AG04450 (cell line): ENCODE measurements at regions not wholly inside any gene's neighbourhood (a gene's known extent, or its start where the extent isn't known, plus 50 kb on each side); places are given as distances from the start of the nearest gene placed in this dataset.

Experiments used
- CTCF ChIA-PET: fragments of 300-600, 350-600 bp; formaldehyde crosslinking; extraction: SDS; loops from one replicate; lab custom pipeline; 2022; ENCODE audit warnings: antibody characterized with exemption, inconsistent platforms; lab: Charles Lee
- POLR2A ChIA-PET: fragments of 350-600 bp; formaldehyde crosslinking; extraction: SDS; loops from one replicate; lab custom pipeline; 2021; ENCODE audit warnings: antibody characterized with exemption, inconsistent platforms; lab: Yijun Ruan, JAX
- DNase-seq: peaks from one replicate; pipeline ENCODE4 v3.0.0-alpha.2; 2011; ENCODE audit warnings: low read depth, low spot score
- H3K27ac ChIP-seq: one replicate; pipeline ENCODE4 v1.5.1; 2012; ENCODE audit warnings: low read depth, low read length, control low read depth
- H3K27me3 ChIP-seq: one replicate; pipeline ENCODE4 v1.6.0; 2012; ENCODE audit warnings: low read length; ENCODE audit not compliant: control insufficient read depth, insufficient read depth
- H3K4me3 ChIP-seq: 2 replicates; pipeline ENCODE4 v1.5.1; 2011; ENCODE audit warnings: mild to moderate bottlenecking, low read depth, low read length, control low read depth
- H3K9me3 ChIP-seq: 2 replicates; pipeline ENCODE4 v1.5.1; 2012; ENCODE audit warnings: low read length; ENCODE audit not compliant: control insufficient read depth, insufficient read depth
- TF ChIP-seq, protein P1 (sequence below): IDR thresholded peaks from 2 replicates; pipeline ENCODE4 v1.5.1; 2011; ENCODE audit warnings: low read depth, low read length, control low read depth, inconsistent platforms

DNA sequence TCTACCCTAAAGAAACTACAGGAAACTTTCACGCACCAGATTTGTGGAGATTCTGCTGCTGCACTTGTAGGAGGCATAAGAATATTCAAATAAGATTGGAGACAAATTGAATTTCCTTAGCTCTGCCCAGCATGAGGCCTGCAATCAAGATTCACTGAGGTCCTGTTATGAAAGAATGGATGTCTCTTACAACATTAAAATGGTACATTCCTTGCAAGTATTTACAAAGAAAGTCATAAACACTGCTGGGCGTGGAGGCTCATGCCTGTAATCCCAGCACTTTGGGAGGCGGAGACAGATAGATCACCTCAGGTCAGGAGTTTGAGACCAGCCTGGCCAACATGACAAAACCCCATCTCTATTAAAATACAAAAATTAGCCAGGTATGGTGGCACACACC is 74.0 kb upstream of the MAP3K4 start:
- no peak overlapping the region for H3K4me3 ChIP-seq
- ChIA-PET CTCF (no interaction called here), POLR2A (no interaction called here)
- no peaks in the 10 kb centered on the region for H3K27me3 ChIP-seq
- no peak overlapping the region for H3K27ac ChIP-seq
- H3K9me3 ChIP-seq: no peaks in the 10 kb centered on the region
- no peak for DNase-seq
- TF ChIP-seq, protein P1, sequence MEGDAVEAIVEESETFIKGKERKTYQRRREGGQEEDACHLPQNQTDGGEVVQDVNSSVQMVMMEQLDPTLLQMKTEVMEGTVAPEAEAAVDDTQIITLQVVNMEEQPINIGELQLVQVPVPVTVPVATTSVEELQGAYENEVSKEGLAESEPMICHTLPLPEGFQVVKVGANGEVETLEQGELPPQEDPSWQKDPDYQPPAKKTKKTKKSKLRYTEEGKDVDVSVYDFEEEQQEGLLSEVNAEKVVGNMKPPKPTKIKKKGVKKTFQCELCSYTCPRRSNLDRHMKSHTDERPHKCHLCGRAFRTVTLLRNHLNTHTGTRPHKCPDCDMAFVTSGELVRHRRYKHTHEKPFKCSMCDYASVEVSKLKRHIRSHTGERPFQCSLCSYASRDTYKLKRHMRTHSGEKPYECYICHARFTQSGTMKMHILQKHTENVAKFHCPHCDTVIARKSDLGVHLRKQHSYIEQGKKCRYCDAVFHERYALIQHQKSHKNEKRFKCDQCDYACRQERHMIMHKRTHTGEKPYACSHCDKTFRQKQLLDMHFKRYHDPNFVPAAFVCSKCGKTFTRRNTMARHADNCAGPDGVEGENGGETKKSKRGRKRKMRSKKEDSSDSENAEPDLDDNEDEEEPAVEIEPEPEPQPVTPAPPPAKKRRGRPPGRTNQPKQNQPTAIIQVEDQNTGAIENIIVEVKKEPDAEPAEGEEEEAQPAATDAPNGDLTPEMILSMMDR: no peak

DNA sequence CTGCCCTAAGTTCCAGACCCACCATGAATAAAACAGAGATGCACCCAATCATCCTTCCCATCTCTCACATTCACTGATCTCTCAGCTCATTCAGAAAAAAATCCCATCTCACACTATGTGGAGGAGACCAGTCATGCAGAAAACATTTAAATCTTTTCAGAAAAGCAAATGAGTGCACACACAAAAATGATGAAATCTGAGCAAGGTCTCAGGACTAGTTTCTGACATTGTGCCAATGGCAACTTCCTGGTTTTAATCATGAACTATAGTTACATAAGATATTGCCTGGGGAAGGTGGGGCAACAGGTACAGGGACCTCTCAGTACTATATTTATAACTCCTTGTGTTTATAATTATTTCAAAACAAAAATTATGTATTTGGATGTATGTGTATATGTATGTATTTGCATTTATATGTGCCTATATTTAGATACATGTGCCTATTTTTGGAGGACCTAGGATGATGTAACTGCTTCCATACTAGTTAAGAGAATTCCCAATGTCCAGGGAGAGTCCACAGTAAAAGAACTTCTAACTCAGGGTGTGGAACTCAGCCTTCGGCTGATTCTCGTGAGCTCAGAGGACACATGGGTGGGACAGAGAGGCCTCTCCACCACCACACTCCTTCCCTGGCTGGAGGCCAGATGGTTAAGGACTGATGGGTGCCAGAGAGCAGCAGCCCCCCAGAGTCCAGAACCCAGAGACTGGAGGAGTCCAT is 71.7 kb upstream of the MAP3K4 start:
- CTCF ChIA-PET: interaction anchor here (4.4 kb wide), 1 partner anchor 11 kb away, joined by 24 read pairs; no protein-coding TSS in a partner anchor

DNA sequence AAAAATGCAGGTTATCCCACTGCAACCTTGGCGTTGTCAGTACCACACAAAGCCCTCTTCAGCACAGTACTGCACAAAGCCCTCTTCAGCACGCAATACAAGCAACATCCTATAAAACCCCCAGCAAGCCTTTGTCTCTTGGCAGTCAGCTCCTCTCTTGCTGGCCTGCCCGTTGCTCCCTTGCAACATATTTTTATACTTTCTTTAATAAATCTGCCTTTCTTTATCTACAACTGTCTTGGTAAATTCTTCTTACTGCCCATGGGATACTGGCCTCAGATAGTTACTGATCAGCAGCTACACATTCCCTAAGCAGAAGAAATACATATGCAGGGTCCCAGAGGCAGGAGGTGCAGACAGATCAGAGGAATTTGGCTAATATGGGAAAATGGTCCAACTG is 70.5 kb upstream of the MAP3K4 start:
- CTCF ChIA-PET: interaction anchor here (1.9 to 4.4 kb wide), 2 partner anchors 10 to 452 kb away, joined by 8 to 24 read pairs; no protein-coding TSS in a partner anchor

More for the DNA sequence above, 71.7 kb upstream of the MAP3K4 start:
- Histone ChIP-seq H3K27ac (no peak overlapping the region), H3K9me3 (no peaks in the 10 kb centered on the region), H3K4me3 (no peak overlapping the region), H3K27me3 (no peaks in the 10 kb centered on the region)
- TF ChIP-seq, protein P1: no peak
- DNase-seq: peak; percentile 54
- POLR2A ChIA-PET: interaction anchor here (0.9 kb wide), 1 partner anchor 9 kb away, joined by 3 read pairs; no protein-coding TSS in a partner anchor

DNA sequence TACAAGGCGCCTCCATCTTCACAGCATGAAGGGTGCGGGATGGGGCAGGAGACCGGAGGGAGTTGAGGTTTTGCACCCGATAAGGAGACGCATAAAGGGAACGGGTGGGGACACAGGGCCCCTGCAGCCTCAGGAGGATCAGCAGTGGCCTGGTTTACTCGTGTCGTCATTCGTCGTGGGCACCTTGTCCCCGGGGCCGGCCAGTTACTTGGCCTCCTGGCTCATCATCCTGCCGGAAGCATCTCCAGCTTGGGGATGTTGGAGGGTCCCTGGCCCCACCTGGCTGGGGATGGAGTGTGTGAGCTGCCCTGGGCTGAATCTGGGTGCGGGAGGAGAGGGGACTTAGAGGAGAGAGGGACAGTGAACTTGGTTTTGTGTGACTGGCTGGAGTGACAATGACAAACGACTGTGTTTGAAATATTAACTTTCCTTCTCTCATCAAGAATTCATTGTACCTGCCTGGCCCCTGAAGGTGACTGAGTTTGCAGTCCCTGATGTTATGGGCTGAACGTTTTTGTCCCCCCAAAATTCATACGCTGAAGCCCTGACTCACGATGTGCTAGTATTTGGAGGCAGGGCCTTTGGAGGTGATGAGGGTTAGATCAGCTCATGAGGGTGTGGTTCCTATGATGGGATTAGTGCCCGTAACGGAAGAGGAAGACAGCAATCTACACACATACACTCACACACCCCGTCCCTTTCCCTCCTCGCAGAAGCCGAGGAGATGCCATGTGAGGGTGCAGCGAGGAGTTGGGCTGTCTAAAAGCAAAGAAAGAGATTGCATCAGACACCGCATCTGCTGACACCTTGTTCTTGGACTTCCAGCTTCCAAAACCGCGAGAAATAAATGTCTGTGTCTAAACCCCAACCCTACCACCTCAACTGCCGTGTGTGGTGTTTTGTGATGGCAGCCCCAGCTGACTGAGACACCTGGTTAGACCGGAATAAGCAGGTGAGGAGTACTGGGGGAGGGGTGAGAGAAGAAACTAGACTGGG is 65.0 kb upstream of the MAP3K4 start:
- Histone ChIP-seq H3K4me3 (no peak overlapping the region), H3K27me3 (no peaks in the 10 kb centered on the region), H3K27ac (no peak overlapping the region), H3K9me3 (no peaks in the 10 kb centered on the region)
- POLR2A ChIA-PET: no interaction called here
- CTCF ChIA-PET: interaction anchor here (10.0 kb wide), 1 partner anchor 446 kb away, joined by 212 read pairs; no protein-coding TSS in a partner anchor
- no peak for DNase-seq
- TF ChIP-seq, protein P1: no peak

More for the DNA sequence above, 70.5 kb upstream of the MAP3K4 start:
- POLR2A ChIA-PET: no interaction called here
- H3K27me3 ChIP-seq: no peaks in the 10 kb centered on the region
- no peak for DNase-seq
- TF ChIP-seq, protein P1: no peak
- H3K27ac ChIP-seq: no peak overlapping the region
- no peak overlapping the region for H3K4me3 ChIP-seq
- H3K9me3 ChIP-seq: no peaks in the 10 kb centered on the region
